Stimulated activated CD4-positive, alpha-beta T cell treated with anti-CD3 and anti-CD28 coated beads, Interleukin-4, amount 100 ng/mL, for 1 hour (primary cell): ENCODE measurements at regions not wholly inside any gene's neighbourhood (a gene's known extent, or its start where the extent isn't known, plus 50 kb on each side); places are given as distances from the start of the nearest gene placed in this dataset.

Experiments used
- DNase-seq: peaks from one replicate; pipeline ENCODE4 v3.0.0-alpha.2; 2020

DNA sequence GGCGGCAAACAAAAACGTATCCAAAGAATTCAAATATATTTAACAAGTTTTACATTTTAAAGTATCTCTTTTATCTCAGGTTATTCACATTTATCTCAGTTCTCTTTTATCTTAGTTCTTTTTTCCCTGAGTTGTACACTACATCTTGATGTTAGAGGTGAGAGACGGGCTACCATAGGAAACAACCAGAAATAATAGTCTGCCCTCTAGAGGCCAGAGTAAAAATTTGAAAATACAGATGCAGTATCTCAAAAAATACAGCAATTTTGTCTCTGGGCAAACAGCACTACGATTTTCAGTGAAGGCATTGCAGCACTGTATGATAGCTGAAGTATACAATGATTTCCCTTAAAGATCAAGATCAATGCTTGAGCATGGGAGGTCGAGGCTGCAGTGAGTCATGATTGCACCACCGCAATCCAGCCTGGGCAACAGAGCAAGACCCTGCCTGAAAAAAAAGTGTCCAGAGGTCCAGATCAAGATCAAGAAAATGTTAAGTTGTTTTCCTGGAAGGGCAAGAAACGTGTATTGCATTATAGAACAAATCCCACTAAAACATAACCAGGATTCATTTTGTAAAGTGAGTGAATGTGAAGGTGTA lies 82.6 kb upstream of the ATP11B start:
- no peak for DNase-seq

DNA sequence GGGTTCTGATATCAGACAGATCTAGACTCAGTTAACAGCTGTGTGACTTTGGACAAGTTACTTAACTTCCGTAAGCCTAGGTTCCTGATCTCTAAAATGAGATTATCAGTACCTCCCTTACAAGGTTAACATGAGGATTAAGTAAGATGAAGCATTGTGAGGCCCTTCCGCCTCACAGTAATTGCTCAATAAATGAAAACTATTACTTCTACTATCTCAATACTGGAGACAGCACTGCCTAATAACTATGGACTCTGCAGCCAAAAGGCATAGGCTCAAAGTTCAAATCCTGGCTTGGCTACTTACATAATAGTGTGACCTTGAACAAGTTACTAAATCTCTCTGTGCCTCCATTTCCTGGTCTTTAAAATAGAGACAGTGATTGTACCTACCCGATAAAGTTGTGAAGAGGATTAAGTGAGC lies 82.0 kb upstream of the ATP11B start:
- DNase-seq = no peak

- no peak for DNase-seq
These were observed 81.5 kb upstream of the ATP11B start for GRCh38 chr3:182711853-182712252.

- no peak for DNase-seq
These were observed 80.2 kb upstream of the ATP11B start for GRCh38 chr3:182713111-182713510.

- no peak for DNase-seq
These were observed 79.4 kb upstream of the ATP11B start for GRCh38 chr3:182713743-182714517.

GRCh38 chr3:182715006-182715405 lies 78.3 kb upstream of the ATP11B start:
- DNase-seq = no peak

DNA sequence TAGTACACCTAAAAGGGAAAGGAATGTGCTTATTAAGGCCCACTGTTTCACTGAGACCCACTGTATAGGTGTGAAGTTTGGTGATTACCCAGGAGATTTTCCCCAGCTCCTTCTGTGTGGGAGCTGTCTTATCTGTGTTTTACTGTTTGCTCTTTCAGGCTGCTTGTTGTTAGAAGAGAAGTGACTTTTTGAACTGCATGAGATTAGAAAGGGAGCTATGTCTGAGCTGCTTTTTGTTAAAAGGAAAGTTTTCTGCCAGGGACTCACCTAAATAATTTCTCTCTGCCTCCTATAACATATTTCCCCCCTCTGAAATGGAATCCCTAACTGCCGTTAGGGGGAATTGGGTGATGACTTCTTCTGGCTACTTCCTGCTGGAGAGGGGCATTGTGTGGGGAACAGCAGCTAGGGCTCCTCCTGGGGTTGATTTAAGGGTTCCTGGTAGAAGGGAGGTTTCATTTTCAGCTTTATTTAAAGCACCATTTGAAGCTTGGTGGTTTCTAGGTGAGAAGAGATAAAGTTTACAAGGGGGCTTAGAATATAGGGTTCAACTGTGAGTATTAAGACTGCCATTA lies 77.1 kb upstream of the ATP11B start:
- DNase-seq = no peak

DNA sequence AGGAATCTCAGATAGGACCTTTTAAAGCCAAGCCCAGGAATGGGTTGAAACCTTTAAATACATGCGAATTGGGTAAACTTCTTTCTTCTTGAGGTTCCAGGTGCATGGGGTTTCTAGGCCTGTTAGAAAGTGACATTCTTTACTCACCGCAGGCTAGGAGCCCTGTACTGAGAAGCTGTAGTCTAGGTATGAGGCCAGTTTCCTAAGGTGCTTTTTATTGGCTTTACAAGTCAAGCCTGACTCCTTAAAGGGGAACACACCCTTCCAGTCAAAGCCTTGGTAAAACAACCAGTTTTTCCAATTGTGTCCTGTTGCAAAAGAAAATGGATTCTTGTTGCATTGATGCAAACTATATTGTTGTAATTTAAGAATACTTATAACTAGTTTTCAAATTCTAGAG lies 76.1 kb upstream of the ATP11B start:
- no peak for DNase-seq

DNA sequence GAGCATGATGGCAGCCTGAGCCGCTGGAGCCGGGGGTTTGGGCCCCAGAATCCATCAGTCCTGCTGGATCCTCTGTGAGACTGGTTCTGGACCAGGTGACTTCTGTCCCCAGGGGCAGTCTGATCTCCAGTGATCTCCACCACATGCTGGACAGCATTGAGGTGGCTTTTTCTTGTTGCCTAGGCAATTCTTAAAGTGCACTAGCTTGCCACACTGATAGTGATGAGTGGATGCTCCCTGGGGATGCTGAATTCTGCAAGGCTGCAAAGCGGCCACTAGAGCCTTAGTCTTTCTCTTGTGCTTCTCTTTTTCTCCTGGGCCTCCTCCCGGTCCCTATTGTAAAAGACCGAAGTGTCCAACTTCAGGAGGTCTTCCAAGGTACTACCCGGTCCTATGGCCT lies 70.4 kb upstream of the ATP11B start:
- DNase-seq = no peak

DNA sequence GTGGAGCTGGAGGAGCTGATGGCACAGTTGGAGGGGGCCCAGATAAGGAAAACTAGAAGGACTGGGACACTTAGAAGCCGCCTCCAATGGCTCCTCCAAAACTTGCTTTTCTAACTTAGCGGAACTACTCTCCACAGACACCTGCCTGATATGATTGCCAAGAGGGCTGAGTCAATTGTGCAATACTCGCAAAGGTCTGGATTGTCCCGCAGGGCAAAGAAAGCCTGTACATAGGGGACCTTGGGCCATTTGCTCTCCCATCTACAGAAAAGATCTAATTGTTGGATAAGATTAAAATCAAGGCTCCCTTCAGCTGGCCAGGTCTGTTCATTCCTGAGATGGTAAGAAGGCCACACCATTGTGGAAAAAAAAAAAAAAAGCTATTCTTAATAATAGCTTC lies 69.7 kb upstream of the ATP11B start:
- DNase-seq = no peak

GRCh38 chr3:182725372-182726251 lies 67.7 kb upstream of the ATP11B start:
- DNase-seq = no peak

- DNase-seq = no peak
These were observed 66.8 kb upstream of the ATP11B start for GRCh38 chr3:182726258-182727142.

GRCh38 chr3:182728238-182728637 lies 65.1 kb upstream of the ATP11B start:
- no peak for DNase-seq

GRCh38 chr3:182729903-182730674 lies 63.2 kb upstream of the ATP11B start:
- DNase-seq = no peak

- DNase-seq = no peak
These were observed 62.6 kb upstream of the ATP11B start for GRCh38 chr3:182730675-182731042.

GRCh38 chr3:182731764-182732163 lies 61.5 kb upstream of the ATP11B start:
- no peak for DNase-seq

DNA sequence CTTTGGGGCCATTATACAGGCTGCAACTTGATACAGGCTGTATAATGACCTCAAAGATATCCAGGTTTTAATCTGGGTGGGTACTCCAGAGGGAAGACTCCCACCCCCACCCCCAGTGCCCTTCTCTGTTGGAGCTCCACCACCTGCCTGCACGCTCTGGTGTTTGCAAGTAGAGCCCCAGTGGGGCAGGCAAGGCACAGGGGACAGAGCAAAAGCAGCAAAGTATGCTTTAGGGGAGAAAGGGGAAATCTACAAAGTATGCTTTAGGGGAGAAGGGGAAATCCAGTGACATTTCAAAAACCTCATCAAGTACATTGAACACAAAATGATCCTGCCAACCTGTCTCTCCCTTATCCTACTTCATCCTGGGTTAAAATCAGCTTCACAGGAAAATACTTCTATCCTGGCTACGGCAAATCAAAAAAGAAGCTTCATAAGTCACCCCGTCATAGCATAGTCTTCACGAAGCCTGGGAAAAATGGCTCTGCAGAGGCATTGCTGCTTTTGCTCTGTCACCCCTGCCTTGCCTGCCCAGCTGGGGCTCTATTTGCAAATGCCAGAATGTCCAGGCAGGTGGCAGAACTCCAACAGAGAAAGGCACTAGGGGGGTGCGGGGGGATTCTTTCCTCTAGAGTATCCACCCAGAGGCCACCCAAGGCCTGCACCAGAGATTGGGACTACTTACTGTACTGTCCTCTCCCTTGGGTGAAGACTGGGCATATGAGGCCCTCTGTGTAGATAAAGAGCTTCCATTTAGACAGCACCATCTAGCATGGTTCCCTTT lies 60.9 kb upstream of the ATP11B start:
- DNase-seq = no peak

DNA sequence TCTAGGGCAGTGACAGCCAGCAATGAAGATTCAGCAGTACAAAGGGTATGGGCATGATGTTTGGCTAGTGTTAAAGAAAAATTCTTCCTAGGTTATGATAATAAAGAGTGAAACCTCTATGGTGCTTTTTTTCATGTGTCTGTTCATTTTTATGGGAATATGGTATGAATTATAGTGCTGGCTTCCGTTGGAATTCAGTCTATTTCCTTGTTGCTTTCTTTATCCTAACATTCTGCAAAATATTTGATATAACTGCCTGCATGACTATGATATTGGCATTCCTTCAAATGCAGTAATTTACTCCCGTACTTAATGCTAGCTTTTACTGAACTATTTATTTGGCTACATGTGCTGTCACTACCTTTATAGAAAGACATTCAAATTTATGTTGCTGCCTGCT lies 57.6 kb upstream of the ATP11B start:
- no peak for DNase-seq

DNA sequence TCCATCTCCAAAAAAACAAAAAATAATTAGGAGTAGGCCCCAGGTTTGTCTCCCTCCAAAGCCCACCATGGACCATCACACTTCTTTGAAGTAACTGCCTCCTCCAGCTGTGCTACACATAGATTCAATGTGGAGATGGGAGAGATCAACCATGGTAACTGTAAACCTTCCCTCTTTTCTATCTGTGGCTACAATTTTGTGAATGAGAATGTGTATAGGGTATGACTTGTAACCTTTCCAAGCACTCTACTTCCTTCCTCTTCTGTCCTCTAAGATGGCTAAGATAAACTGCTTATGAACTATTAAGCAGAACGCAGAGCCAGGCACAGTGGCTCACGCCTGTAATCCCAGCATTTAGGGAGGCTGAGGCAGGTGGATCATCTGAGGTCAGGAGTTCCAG lies 55.5 kb upstream of the ATP11B start:
- DNase-seq = no peak

GRCh38 chr3:182738583-182739411 lies 54.5 kb upstream of the ATP11B start:
- DNase-seq = no peak
